Esophagus mucosa (tissue), 1 donor: ENCODE measurements at regions not wholly inside any gene's neighbourhood (a gene's known extent, or its start where the extent isn't known, plus 50 kb on each side); places are given as distances from the start of the nearest gene placed in this dataset.

Source experiments
- ATAC-seq: fragments of 200-7000 bp; cut with Tn5 transposase; one replicate; pipeline ENCODE4 v1.9.1; 2020
- donor health status: DM: yes; HTN: yes; CAD: no.

- ATAC-seq, result no peak
Observed at GRCh38 chr16:85477801-85478363, 135.2 kb upstream of the GSE1 start.

GRCh38 chr16:85479972-85480726 is 133.0 kb upstream of the GSE1 start:
- ATAC-seq, result no peak

- no peak for ATAC-seq
Observed at GRCh38 chr16:85480727-85481101, 132.4 kb upstream of the GSE1 start.

- ATAC-seq, result no peak
Observed at GRCh38 chr16:85481206-85481605, 131.9 kb upstream of the GSE1 start.

- ATAC-seq, result no peak
Observed at GRCh38 chr16:85481738-85482137, 131.4 kb upstream of the GSE1 start.

GRCh38 chr16:85483424-85483823 is 129.7 kb upstream of the GSE1 start:
- no peak for ATAC-seq

- no peak for ATAC-seq
Observed at GRCh38 chr16:85484347-85485300, 128.5 kb upstream of the GSE1 start.

GRCh38 chr16:85485379-85485778 is 127.7 kb upstream of the GSE1 start:
- no peak for ATAC-seq

GRCh38 chr16:85486256-85486915 is 126.7 kb upstream of the GSE1 start:
- no peak for ATAC-seq

- no peak for ATAC-seq
Observed at GRCh38 chr16:85488414-85488813, 124.7 kb upstream of the GSE1 start.

GRCh38 chr16:85490407-85491057 is 122.6 kb upstream of the GSE1 start:
- ATAC-seq, result no peak

- no peak for ATAC-seq
Observed at GRCh38 chr16:85491058-85491771, 121.9 kb upstream of the GSE1 start.

GRCh38 chr16:85491798-85492294 is 121.3 kb upstream of the GSE1 start:
- peak; percentile 78 for ATAC-seq

- no peak for ATAC-seq
Observed at GRCh38 chr16:85492295-85492864, 120.7 kb upstream of the GSE1 start.

GRCh38 chr16:85494315-85494714 is 118.8 kb upstream of the GSE1 start:
- ATAC-seq, result no peak

GRCh38 chr16:85495259-85495658 is 117.9 kb upstream of the GSE1 start:
- no peak for ATAC-seq

- ATAC-seq, result no peak
Observed at GRCh38 chr16:85495823-85496538, 117.1 kb upstream of the GSE1 start.

- ATAC-seq, result no peak
Observed at GRCh38 chr16:85497622-85498314, 115.4 kb upstream of the GSE1 start.

- peak; percentile 7 for ATAC-seq
Observed at GRCh38 chr16:85498607-85499006, 114.5 kb upstream of the GSE1 start.

GRCh38 chr16:85500220-85500619 is 112.9 kb upstream of the GSE1 start:
- no peak for ATAC-seq
